WTC11 (cell line): ENCODE measurements at regions not wholly inside any gene's neighbourhood (a gene's known extent, or its start where the extent isn't known, plus 50 kb on each side); places are given as distances from the start of the nearest gene placed in this dataset.

ENCODE experiments used
- ATAC-seq: fragments of 200-7000 bp; cut with Tn5 transposase; 2 replicates; pipeline ENCODE4 v1.10.0; 2021; ENCODE audit warnings: mild to moderate bottlenecking, moderate library complexity
- CTCF ChIA-PET: fragments of 300-600 bp; sonication (Branson Sonifier 250); formaldehyde crosslinking; loops from one replicate; lab custom pipeline; 2021; ENCODE audit warnings: antibody characterized with exemption; lab: Charles Lee
- POLR2A ChIA-PET: fragments of 350-600 bp; sonication (Branson Sonifier 250); formaldehyde crosslinking; loops from one replicate; lab custom pipeline; 2021; ENCODE audit warnings: antibody characterized with exemption; lab: Charles Lee
- DNase-seq: peaks from one replicate; pipeline ENCODE4 v3.0.0; 2021; ENCODE audit warnings: low spot score
- H3K27ac Mint-ChIP-seq: 2 replicates; pipeline ENCODE4 v1.8.0; 2021; ENCODE audit warnings: mixed read lengths
- H3K27me3 Mint-ChIP-seq: 2 replicates; pipeline ENCODE4 v1.8.0; 2021; ENCODE audit warnings: low read depth, mild to moderate bottlenecking, moderate library complexity, mixed read lengths
- H3K36me3 Mint-ChIP-seq: 2 replicates; pipeline ENCODE4 v1.8.0; 2021; ENCODE audit warnings: mixed read lengths
- H3K4me1 Mint-ChIP-seq: 2 replicates; pipeline ENCODE4 v1.8.0; 2022; ENCODE audit warnings: mixed read lengths
- H3K4me3 Mint-ChIP-seq: 2 replicates; pipeline ENCODE4 v1.8.0; 2021; ENCODE audit warnings: mild to moderate bottlenecking, moderate library complexity, mixed read lengths
- H3K9me3 Mint-ChIP-seq: 2 replicates; pipeline ENCODE4 v1.8.0; 2021; ENCODE audit warnings: mixed read lengths
- ELF4 ChIP-seq: sonication (generic); formaldehyde crosslinking; IDR thresholded peaks from 2 replicates; pipeline ENCODE4 v1.8.1; 2022; ENCODE audit warnings: low read depth, mild to moderate bottlenecking, moderate library complexity, missing genetic modification reagents
- FOXK1 ChIP-seq: sonication (generic); formaldehyde crosslinking; IDR thresholded peaks from 2 replicates; pipeline ENCODE4 v1.8.0; 2022; ENCODE audit warnings: mild to moderate bottlenecking, moderate library complexity, missing genetic modification reagents
- GRHL2 ChIP-seq: fragments of 250-450 bp; sonication (Bioruptor Pico); IDR thresholded peaks from 2 replicates; pipeline ENCODE4 v1.8.0; 2022; ENCODE audit warnings: mild to moderate bottlenecking, moderate library complexity; ENCODE audit not compliant: insufficient replicate concordance, severe bottlenecking
- HMGA2 ChIP-seq: fragments of 250-450 bp; sonication (Bioruptor Pico); IDR thresholded peaks from 2 replicates; pipeline ENCODE4 v1.4.0; 2021; ENCODE audit warnings: mild to moderate bottlenecking, moderate library complexity
- IRF2 ChIP-seq: sonication (generic); formaldehyde crosslinking; IDR thresholded peaks from 2 replicates; pipeline ENCODE4 v1.8.0; 2022; ENCODE audit warnings: low read depth, missing genetic modification reagents, borderline replicate concordance
- MYBL2 ChIP-seq: sonication (generic); formaldehyde crosslinking; IDR thresholded peaks from 2 replicates; pipeline ENCODE4 v1.8.1; 2023; ENCODE audit warnings: mild to moderate bottlenecking, moderate library complexity, missing genetic modification reagents
- NR1H2 ChIP-seq: sonication (generic); formaldehyde crosslinking; IDR thresholded peaks from 2 replicates; pipeline ENCODE4 v1.9.0; 2021; ENCODE audit warnings: mild to moderate bottlenecking, moderate library complexity, missing genetic modification reagents
- NR3C1 ChIP-seq: sonication (generic); formaldehyde crosslinking; conservative IDR thresholded peaks from 2 replicates; pipeline ENCODE4 v1.8.1; 2023; ENCODE audit warnings: low read depth, mild to moderate bottlenecking, missing genetic modification reagents
- TCF7 ChIP-seq: sonication (generic); formaldehyde crosslinking; IDR thresholded peaks from 2 replicates; pipeline ENCODE4 v1.8.0; 2022; ENCODE audit warnings: mild to moderate bottlenecking, low read depth, missing genetic modification reagents, moderate library complexity
- ZNF416 ChIP-seq: fragments of 250-450 bp; sonication (Bioruptor Pico); IDR thresholded peaks from 2 replicates; pipeline ENCODE4 v1.9.0; 2021; ENCODE audit warnings: mild to moderate bottlenecking, inconsistent platforms
- TF ChIP-seq, protein P1 (sequence below): sonication (generic); formaldehyde crosslinking; IDR thresholded peaks from 2 replicates; pipeline ENCODE4 v1.8.1; 2022; ENCODE audit warnings: low read depth, missing genetic modification reagents, borderline replicate concordance
- TF ChIP-seq, protein P2 (sequence below): fragments of 250-450 bp; sonication (Bioruptor Pico); IDR thresholded peaks from 2 replicates; pipeline ENCODE4 v1.9.0; 2021; ENCODE audit warnings: mild to moderate bottlenecking, borderline replicate concordance
- TF ChIP-seq, protein P3 (sequence below): sonication (generic); formaldehyde crosslinking; IDR thresholded peaks from 2 replicates; pipeline ENCODE4 v1.8.1; 2023; ENCODE audit warnings: mild to moderate bottlenecking, missing genetic modification reagents, moderate library complexity
- TF ChIP-seq, protein P4 (sequence below): sonication (generic); formaldehyde crosslinking; IDR thresholded peaks from 2 replicates; pipeline ENCODE4 v1.8.0; 2023; ENCODE audit warnings: missing genetic modification reagents, mild to moderate bottlenecking, borderline replicate concordance

DNA sequence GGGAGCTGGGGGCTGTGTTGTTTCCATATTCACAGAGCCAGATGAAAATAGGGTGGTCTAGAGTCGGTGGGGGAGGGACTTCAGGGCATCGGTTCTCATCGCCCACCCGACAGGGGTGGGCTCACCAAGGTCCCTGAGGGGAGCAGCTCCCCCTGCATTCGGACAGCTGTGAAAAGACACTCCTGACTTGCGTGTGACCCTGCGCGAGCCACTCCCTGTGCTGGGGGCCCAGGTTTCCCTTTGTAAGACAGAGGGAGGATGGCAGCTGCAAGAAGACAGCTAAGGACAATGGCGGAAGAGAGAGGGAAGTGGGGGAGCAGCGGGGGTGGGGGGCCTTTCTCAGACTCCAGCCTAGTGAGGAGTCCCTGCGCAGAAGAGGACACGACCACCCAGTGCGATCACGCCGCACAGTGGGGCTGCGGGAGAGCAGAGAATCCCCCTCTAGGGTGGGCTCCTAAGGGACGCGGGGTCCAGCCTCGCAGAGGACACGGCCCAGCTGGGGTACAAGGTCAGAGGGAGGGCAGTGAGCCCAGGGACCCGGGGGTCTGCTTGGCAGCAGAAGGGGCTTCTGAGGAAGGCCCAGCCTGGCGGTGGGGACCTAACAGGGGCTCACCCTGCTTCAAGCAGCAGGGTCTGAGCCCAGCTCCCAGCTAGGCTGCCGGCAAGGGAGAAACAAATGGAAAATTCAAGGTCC is 326.9 kb upstream of the DIO3 start (continued):
- TF ChIP-seq TCF7 (CRISPR knock-in tag) = no peak

DNA sequence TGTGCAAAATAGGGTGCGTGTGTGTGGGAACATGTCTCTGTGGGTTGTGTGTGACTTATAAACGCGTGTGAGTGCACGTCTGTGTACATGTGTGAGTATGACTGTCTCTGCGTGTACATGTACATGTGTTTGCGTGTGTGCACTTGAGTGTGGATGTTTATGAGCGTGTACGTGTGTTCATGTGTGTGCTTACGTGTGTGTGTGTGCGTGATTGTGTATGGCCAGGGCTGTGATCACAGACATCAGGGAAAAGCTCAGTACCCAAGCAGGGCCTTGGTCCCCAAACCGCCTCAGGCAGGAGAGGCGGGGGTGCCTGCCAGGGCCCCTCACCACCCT is 326.3 kb upstream of the DIO3 start:
- Mint-ChIP-seq H3K4me3 (no peak overlapping the region), H3K9me3 (no peaks in the 10 kb centered on the region), H3K27ac (no peak overlapping the region), H3K36me3 (no peaks in the 10 kb centered on the region), H3K27me3 (no peaks in the 10 kb centered on the region; the same call in 1 of the 2 replicates), H3K4me1 (peaks cover 10% of the 10 kb centered on the region)
- DNase-seq (no peak), ATAC-seq (no peak)
- POLR2A ChIA-PET = interaction anchor here (0.8 kb wide), 1 partner anchor 167 kb away, joined by 3 read pairs; no protein-coding TSS in a partner anchor
- CTCF ChIA-PET = interaction anchor here (0.6 to 1.6 kb wide), 21 partner anchors 9 to 689 kb away, joined by 3 to 16 read pairs (median 3); no protein-coding TSS in a partner anchor
- TF ChIP-seq IRF2 (CRISPR knock-in tag) = no peak
- TF ChIP-seq, protein P1, sequence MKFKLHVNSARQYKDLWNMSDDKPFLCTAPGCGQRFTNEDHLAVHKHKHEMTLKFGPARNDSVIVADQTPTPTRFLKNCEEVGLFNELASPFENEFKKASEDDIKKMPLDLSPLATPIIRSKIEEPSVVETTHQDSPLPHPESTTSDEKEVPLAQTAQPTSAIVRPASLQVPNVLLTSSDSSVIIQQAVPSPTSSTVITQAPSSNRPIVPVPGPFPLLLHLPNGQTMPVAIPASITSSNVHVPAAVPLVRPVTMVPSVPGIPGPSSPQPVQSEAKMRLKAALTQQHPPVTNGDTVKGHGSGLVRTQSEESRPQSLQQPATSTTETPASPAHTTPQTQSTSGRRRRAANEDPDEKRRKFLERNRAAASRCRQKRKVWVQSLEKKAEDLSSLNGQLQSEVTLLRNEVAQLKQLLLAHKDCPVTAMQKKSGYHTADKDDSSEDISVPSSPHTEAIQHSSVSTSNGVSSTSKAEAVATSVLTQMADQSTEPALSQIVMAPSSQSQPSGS (CRISPR knock-in tag) = no peak
- TF ChIP-seq, protein P2, sequence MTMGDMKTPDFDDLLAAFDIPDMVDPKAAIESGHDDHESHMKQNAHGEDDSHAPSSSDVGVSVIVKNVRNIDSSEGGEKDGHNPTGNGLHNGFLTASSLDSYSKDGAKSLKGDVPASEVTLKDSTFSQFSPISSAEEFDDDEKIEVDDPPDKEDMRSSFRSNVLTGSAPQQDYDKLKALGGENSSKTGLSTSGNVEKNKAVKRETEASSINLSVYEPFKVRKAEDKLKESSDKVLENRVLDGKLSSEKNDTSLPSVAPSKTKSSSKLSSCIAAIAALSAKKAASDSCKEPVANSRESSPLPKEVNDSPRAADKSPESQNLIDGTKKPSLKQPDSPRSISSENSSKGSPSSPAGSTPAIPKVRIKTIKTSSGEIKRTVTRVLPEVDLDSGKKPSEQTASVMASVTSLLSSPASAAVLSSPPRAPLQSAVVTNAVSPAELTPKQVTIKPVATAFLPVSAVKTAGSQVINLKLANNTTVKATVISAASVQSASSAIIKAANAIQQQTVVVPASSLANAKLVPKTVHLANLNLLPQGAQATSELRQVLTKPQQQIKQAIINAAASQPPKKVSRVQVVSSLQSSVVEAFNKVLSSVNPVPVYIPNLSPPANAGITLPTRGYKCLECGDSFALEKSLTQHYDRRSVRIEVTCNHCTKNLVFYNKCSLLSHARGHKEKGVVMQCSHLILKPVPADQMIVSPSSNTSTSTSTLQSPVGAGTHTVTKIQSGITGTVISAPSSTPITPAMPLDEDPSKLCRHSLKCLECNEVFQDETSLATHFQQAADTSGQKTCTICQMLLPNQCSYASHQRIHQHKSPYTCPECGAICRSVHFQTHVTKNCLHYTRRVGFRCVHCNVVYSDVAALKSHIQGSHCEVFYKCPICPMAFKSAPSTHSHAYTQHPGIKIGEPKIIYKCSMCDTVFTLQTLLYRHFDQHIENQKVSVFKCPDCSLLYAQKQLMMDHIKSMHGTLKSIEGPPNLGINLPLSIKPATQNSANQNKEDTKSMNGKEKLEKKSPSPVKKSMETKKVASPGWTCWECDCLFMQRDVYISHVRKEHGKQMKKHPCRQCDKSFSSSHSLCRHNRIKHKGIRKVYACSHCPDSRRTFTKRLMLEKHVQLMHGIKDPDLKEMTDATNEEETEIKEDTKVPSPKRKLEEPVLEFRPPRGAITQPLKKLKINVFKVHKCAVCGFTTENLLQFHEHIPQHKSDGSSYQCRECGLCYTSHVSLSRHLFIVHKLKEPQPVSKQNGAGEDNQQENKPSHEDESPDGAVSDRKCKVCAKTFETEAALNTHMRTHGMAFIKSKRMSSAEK (CRISPR knock-in tag) = no peak
- TF ChIP-seq, protein P3, sequence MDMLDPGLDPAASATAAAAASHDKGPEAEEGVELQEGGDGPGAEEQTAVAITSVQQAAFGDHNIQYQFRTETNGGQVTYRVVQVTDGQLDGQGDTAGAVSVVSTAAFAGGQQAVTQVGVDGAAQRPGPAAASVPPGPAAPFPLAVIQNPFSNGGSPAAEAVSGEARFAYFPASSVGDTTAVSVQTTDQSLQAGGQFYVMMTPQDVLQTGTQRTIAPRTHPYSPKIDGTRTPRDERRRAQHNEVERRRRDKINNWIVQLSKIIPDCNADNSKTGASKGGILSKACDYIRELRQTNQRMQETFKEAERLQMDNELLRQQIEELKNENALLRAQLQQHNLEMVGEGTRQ = no peak
- no peak for TF ChIP-seq MYBL2 (CRISPR knock-in tag)
- TF ChIP-seq, protein P4, sequence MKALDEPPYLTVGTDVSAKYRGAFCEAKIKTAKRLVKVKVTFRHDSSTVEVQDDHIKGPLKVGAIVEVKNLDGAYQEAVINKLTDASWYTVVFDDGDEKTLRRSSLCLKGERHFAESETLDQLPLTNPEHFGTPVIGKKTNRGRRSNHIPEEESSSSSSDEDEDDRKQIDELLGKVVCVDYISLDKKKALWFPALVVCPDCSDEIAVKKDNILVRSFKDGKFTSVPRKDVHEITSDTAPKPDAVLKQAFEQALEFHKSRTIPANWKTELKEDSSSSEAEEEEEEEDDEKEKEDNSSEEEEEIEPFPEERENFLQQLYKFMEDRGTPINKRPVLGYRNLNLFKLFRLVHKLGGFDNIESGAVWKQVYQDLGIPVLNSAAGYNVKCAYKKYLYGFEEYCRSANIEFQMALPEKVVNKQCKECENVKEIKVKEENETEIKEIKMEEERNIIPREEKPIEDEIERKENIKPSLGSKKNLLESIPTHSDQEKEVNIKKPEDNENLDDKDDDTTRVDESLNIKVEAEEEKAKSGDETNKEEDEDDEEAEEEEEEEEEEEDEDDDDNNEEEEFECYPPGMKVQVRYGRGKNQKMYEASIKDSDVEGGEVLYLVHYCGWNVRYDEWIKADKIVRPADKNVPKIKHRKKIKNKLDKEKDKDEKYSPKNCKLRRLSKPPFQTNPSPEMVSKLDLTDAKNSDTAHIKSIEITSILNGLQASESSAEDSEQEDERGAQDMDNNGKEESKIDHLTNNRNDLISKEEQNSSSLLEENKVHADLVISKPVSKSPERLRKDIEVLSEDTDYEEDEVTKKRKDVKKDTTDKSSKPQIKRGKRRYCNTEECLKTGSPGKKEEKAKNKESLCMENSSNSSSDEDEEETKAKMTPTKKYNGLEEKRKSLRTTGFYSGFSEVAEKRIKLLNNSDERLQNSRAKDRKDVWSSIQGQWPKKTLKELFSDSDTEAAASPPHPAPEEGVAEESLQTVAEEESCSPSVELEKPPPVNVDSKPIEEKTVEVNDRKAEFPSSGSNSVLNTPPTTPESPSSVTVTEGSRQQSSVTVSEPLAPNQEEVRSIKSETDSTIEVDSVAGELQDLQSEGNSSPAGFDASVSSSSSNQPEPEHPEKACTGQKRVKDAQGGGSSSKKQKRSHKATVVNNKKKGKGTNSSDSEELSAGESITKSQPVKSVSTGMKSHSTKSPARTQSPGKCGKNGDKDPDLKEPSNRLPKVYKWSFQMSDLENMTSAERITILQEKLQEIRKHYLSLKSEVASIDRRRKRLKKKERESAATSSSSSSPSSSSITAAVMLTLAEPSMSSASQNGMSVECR (CRISPR knock-in tag) = no peak
- TF ChIP-seq GRHL2 (CRISPR knock-in tag) = no peak
- no peak for TF ChIP-seq HMGA2
- TF ChIP-seq NR1H2 (CRISPR knock-in tag) = no peak
- no peak for TF ChIP-seq ZNF416 (CRISPR knock-in tag)
- TF ChIP-seq ELF4 (CRISPR knock-in tag) = no peak
- no peak for TF ChIP-seq FOXK1 (CRISPR knock-in tag)
- TF ChIP-seq NR3C1 = no peak
- TF ChIP-seq, all 79 proteins: peak for 0
